ENCODE measurements at regions not wholly inside any gene's neighbourhood (a gene's known extent, or its start where the extent isn't known, plus 50 kb on each side); places are given as distances from the start of the nearest gene placed in this dataset.
A peak's percentile ranks its signal among the peaks of the same experiment; 100 is the strongest.

GRCh38 chr9:87259543-87260518, 237.8 kb upstream of the DAPK1 start:
- DNase-seq (ENCODE audit: extremely low spot score): peak; percentile 35

DNA sequence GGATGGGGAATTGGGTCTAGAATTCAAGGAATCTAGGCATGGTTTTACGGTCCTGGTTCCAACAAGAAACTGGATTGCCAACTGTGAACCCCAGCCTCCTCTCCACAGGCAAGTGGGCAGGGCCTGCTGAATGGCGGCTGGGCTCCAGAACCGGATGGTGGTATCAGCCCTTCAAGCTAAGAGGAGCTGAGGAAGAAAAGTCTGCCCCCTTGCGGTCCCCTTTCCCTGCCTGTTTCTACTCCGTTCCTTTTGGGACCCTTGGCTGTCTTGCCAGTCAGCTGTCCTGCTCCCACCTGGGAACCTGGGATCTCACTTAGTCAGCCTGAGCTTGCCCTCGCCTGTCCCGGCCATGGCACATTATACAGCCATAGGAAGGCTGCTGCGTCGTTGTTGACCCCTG, 234.4 kb upstream of the DAPK1 start:
- CTCF ChIA-PET: no interaction called here

More at GRCh38 chr9:87259543-87260518, 237.8 kb upstream of the DAPK1 start:
- ChIA-PET POLR2A (no interaction called here), CTCF (no interaction called here)
- TF ChIP-seq SP1 (IDR thresholded peaks at IDR 0.05) (no peak), FOXA1 (IDR thresholded peaks at IDR 0.05) (no peak), ZNF384 (IDR thresholded peaks at IDR 0.05) (no peak), L3MBTL2 (conservative IDR thresholded peaks at IDR 0.05) (no peak), PKNOX1 (IDR thresholded peaks at IDR 0.05) (peak; percentile 54), CTBP1 (IDR thresholded peaks at IDR 0.05; ENCODE audit: borderline replicate concordance) (no peak), BHLHE40 (IDR thresholded peaks at IDR 0.05; ENCODE audit: borderline replicate concordance) (no peak)

DNA sequence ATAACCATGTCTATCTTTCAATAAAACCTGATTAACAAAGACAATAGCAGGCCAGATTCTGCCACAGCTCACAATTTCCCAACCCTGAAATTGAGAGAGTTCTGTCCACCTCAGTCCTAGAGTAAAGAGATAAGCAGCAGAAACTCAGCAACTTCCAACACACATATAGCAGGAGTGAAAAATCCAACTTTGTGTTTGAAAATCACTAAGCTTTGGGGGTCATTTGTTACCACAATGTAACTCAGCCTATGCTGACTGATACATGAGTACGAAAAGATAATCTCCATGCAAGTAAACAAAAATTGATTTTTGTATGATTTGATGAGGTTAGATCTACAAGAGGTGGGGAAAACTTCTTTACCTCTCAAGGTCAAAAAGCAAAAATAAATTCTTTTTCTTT, 231.0 kb upstream of the DAPK1 start:
- no peak for DNase-seq (ENCODE audit: extremely low spot score)
- ChIA-PET POLR2A (no interaction called here), CTCF (no interaction called here)
- TF ChIP-seq LEF1 (IDR thresholded peaks at IDR 0.05; ENCODE audit: borderline replicate concordance): no peak
- TF ChIP-seq SP1 (IDR thresholded peaks at IDR 0.05): no peak
- no peak for TF ChIP-seq FOXK2 (IDR thresholded peaks at IDR 0.05)
- no peak for TF ChIP-seq FOXM1 (IDR thresholded peaks at IDR 0.05; ENCODE audit: borderline replicate concordance)
- no peak for TF ChIP-seq NFRKB (IDR thresholded peaks at IDR 0.05)
- no peak for TF ChIP-seq BHLHE40 (IDR thresholded peaks at IDR 0.05; ENCODE audit: borderline replicate concordance)
- no peak for TF ChIP-seq ARNT (IDR thresholded peaks at IDR 0.05)
- TF ChIP-seq PKNOX1 (IDR thresholded peaks at IDR 0.05): no peak
- TF ChIP-seq HDGF (IDR thresholded peaks at IDR 0.05; ENCODE audit: borderline replicate concordance): no peak
- TF ChIP-seq CTBP1 (IDR thresholded peaks at IDR 0.05; ENCODE audit: borderline replicate concordance): no peak
- TF ChIP-seq ELF4 (IDR thresholded peaks at IDR 0.05): no peak
- no peak for TF ChIP-seq FOXA1 (IDR thresholded peaks at IDR 0.05)
- TF ChIP-seq L3MBTL2 (conservative IDR thresholded peaks at IDR 0.05): no peak
- TF ChIP-seq TARDBP (IDR thresholded peaks at IDR 0.05): no peak

More for the DNA sequence above, 234.4 kb upstream of the DAPK1 start:
- TF ChIP-seq SUZ12 (IDR thresholded peaks at IDR 0.05) (no peak), FOXA1 (IDR thresholded peaks at IDR 0.05) (no peak), ARNT (IDR thresholded peaks at IDR 0.05) (no peak), HDGF (IDR thresholded peaks at IDR 0.05; ENCODE audit: borderline replicate concordance) (no peak), ELF4 (IDR thresholded peaks at IDR 0.05) (no peak), LEF1 (IDR thresholded peaks at IDR 0.05; ENCODE audit: borderline replicate concordance) (no peak), FOXK2 (IDR thresholded peaks at IDR 0.05) (no peak), NFRKB (IDR thresholded peaks at IDR 0.05) (no peak), SP1 (IDR thresholded peaks at IDR 0.05) (no peak), TARDBP (IDR thresholded peaks at IDR 0.05) (no peak), BHLHE40 (IDR thresholded peaks at IDR 0.05; ENCODE audit: borderline replicate concordance) (no peak), CTBP1 (IDR thresholded peaks at IDR 0.05; ENCODE audit: borderline replicate concordance) (no peak), PKNOX1 (IDR thresholded peaks at IDR 0.05) (no peak), ZNF384 (IDR thresholded peaks at IDR 0.05) (no peak), L3MBTL2 (conservative IDR thresholded peaks at IDR 0.05) (no peak), FOXM1 (IDR thresholded peaks at IDR 0.05; ENCODE audit: borderline replicate concordance) (no peak)
- DNase-seq (ENCODE audit: extremely low spot score): no peak
- POLR2A ChIA-PET: no interaction called here

DNA sequence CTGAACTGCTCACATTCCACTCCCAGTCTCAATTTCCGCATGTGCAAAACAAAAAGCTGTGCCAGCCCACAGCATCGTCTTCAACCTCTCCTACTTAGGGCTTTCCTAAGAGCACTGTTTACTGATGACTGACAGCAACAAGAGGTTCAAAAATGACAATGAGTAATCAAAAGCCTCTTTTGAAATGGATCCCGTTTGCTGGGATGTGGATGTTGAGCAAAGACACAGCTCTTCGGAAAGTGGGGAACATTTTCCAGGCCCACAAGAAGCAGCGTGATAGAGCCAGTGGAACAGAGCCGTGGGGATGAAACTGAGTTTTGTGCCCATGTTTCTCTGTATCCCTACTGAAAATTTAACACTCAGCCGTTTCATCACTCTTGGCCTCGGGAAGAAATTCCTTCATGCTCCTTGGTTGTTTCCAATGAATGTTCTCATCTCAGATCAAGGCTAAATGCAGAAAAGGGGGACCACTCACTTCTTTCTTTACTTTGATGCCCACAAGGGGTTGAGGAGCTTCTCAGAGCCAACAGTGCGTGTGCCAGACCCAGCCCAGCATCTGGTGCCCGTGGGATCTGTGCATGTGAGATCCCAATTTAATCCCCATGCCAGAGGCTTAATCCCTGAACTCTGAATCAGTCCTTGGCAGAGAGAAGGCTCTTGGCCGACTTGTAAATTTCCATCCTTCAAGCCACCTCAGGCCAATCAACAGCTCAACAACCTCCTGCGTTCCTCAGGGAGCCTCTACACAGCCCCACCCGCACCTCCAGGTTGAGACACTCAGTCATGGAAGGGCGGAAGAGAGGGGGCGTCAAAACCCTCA, 230.2 kb upstream of the DAPK1 start:
- no peak for TF ChIP-seq ARNT (IDR thresholded peaks at IDR 0.05)
- ChIA-PET POLR2A (no interaction called here), CTCF (no interaction called here)
- DNase-seq (ENCODE audit: extremely low spot score): no peak

DNA sequence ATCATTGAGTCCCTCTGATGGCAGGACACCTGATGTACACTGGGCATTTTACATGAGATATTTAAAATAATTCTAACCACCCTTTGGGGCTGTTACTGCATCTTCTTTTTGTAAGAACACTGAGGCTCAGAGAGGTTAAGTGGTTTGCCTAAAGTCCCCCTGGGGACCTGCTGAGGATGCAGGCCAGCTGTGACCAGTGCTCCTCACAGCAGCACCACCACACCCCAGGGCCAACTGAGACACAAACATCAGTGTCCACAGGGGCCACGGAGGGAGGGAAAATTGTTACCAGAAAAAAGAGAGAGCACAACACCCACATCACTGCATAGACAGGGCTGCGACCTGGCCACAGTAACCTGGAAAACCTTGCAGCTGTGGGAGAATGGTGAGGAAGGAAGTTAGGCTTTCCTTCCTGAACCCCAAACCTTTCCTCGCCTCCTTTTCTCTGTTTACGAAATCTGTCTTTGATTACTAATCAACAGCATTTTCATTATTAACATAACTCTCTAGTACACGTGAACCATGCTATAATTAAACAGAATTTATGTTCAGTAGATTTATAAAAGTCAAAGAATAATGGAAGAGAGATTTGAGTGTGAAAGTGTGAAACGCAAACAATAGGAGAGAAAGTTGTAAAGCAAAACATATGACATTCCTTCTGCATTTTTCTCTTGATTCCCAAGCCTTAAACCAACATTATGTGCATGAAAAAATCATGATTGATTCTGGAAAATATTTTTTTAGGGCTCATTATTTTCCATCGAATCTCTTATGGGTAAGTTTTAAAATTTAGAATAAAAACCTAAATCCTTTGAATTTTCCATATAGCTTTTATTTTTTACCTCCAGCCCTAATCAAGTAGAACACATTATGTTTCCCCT, 228.1 kb upstream of the DAPK1 start:
- ChIA-PET POLR2A (no interaction called here), CTCF (no interaction called here)
- TF ChIP-seq ZNF384 (IDR thresholded peaks at IDR 0.05): no peak
- no peak for TF ChIP-seq NFRKB (IDR thresholded peaks at IDR 0.05)
- no peak for TF ChIP-seq ELF4 (IDR thresholded peaks at IDR 0.05)
- TF ChIP-seq BHLHE40 (IDR thresholded peaks at IDR 0.05; ENCODE audit: borderline replicate concordance): no peak
- TF ChIP-seq FOXM1 (IDR thresholded peaks at IDR 0.05; ENCODE audit: borderline replicate concordance): no peak
- no peak for TF ChIP-seq ARNT (IDR thresholded peaks at IDR 0.05)
- TF ChIP-seq TARDBP (IDR thresholded peaks at IDR 0.05): no peak
- no peak for TF ChIP-seq SUZ12 (IDR thresholded peaks at IDR 0.05)
- no peak for TF ChIP-seq FOXK2 (IDR thresholded peaks at IDR 0.05)
- no peak for TF ChIP-seq LEF1 (IDR thresholded peaks at IDR 0.05; ENCODE audit: borderline replicate concordance)
- TF ChIP-seq SP1 (IDR thresholded peaks at IDR 0.05): no peak
- no peak for TF ChIP-seq FOXA1 (IDR thresholded peaks at IDR 0.05)
- TF ChIP-seq HDGF (IDR thresholded peaks at IDR 0.05; ENCODE audit: borderline replicate concordance): no peak
- TF ChIP-seq L3MBTL2 (conservative IDR thresholded peaks at IDR 0.05): no peak
- no peak for TF ChIP-seq PKNOX1 (IDR thresholded peaks at IDR 0.05)
- no peak for TF ChIP-seq CTBP1 (IDR thresholded peaks at IDR 0.05; ENCODE audit: borderline replicate concordance)
- DNase-seq (ENCODE audit: extremely low spot score): no peak
